ENCODE measurements at regions not wholly inside any gene's neighbourhood (a gene's known extent, or its start where the extent isn't known, plus 50 kb on each side); places are given as distances from the start of the nearest gene placed in this dataset.

DNA sequence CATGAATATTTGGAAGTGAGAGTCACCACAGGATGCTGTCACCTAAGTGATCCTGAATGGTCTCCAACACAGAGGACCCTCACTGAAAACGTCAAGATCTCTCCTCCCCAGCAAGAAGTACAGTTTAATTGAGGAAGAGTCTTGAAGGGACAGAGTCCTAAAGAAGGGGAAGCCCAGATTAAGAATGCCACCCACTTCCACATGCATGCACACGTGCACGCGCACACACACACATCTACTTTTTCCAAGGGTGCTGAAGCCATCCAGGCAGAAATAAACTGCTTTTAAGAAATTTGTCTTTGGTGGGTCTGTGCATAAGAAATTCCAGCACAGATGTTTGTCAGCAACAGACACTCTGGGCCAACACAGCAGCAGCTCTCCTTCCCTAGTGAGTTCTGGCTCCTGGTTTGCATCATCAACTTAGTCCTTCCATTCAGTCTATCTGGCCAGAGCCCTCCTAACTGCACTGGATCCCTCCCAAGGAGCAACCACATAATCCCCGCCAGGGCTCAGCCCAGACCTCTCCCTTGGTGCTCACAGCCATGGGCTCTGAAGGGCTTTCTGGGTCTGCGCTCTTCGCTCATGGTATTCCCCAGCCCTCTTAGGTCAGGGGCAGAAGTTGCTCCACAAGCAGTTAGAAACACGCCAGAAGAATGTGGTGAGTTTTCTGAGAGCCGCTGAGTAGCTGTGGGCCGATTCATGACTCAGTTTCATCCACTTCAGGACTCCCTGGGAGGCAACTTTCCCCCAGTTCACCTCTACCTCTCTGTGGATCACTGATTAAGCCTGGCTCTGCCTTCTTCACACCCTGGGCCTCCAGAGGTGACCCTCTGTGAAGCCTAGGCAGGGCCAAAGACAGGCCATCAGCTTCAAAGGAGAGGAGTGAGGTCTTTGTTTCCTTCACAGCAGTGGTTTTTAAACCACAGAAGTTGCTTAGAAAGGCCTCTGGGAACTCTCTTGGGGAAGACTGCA lies 132.6 kb upstream of the LIPC start:
- no peak overlapping the region; the same call in 1 of the 2 replicates for H3K27ac ChIP-seq (ENCODE audit: control insufficient read depth, insufficient read depth)
- ChIA-PET POLR2A (no interaction called here), RAD21 (ENCODE audit: unreplicated experiment) (interaction anchor here (0.6 kb wide), 1 partner anchor 217 kb away, joined by 3 read pairs; no protein-coding TSS in a partner anchor), CTCF (no interaction called here), SMC1A (ENCODE audit: uncharacterized antibody, unreplicated experiment) (interaction anchor here (0.8 kb wide), 1 partner anchor 30 kb away, joined by 3 read pairs; no protein-coding TSS in a partner anchor)
- peak overlapping the region; percentile 6; the same call in 1 of the 2 replicates for H2AFZ ChIP-seq (ENCODE audit: control insufficient read depth, low read depth, low read length)
- intact Hi-C loops (cut with micrococcal nuclease; ENCODE audit: unreplicated experiment) (no loop called here), in situ Hi-C loops (cut with MboI) (no loop called here)
- 54% methylated on average over 10 of the region's 10 CpGs for WGBS (ENCODE audit: insufficient coverage, insufficient replicate concordance, low lambda C conversion rate, missing lambda C conversion rate)
- DNase-seq (ENCODE audit: low read depth, low spot score) (peak; percentile 17), FAIRE-seq (no peak), ATAC-seq (no peak)
- H4K20me1 ChIP-seq (ENCODE audit: control insufficient read depth, insufficient read depth): no peaks in the 10 kb centered on the region
- no peaks in the 10 kb centered on the region for H3K27me3 ChIP-seq (replicated peaks in 1 of 2; ENCODE audit: control insufficient read depth in 2 of 2, insufficient read depth in 2 of 2, low read length in 1 of 2)
- H3K9ac ChIP-seq (ENCODE audit: control insufficient read depth, insufficient read depth, low read length): no peak overlapping the region
- H3K4me2 ChIP-seq (ENCODE audit: control insufficient read depth, insufficient read depth): no peak overlapping the region
- BruUV-seq (replicated peaks): no TSS peak
- H3K9me3 ChIP-seq (replicated peaks; ENCODE audit: control insufficient read depth, insufficient read depth, low read length): peaks cover 11% of the 10 kb centered on the region
- TF ChIP-seq RUNX3 (IDR thresholded peaks at IDR 0.05; ENCODE audit: low read length) (peak; percentile 29; the same call in 1 of the 2 replicates), IKZF1 (conservative IDR thresholded peaks at IDR 0.05) (0 out of 2 replicates have a peak, but pooled peaks have one; percentile 16), MEF2B (IDR thresholded peaks at IDR 0.05; ENCODE audit: partially characterized antibody, poor library complexity, severe bottlenecking) (peak; percentile 37), SMAD1 (IDR thresholded peaks at IDR 0.05; ENCODE audit: low read depth, partially characterized antibody) (no peak)
- no peaks in the 10 kb centered on the region for H3K36me3 ChIP-seq (ENCODE audit: control insufficient read depth in 2 of 2, insufficient read depth in 2 of 2, low read length in 1 of 2)
- no peaks in the 10 kb centered on the region for H3K79me2 ChIP-seq (ENCODE audit: control insufficient read depth, insufficient read depth, low read length)
- H3K4me3 ChIP-seq: no peak overlapping the region
- no peaks in the 10 kb centered on the region; the same call in 1 of the 2 replicates for H3K4me1 ChIP-seq (ENCODE audit: control insufficient read depth, insufficient read depth, low read length)

DNA sequence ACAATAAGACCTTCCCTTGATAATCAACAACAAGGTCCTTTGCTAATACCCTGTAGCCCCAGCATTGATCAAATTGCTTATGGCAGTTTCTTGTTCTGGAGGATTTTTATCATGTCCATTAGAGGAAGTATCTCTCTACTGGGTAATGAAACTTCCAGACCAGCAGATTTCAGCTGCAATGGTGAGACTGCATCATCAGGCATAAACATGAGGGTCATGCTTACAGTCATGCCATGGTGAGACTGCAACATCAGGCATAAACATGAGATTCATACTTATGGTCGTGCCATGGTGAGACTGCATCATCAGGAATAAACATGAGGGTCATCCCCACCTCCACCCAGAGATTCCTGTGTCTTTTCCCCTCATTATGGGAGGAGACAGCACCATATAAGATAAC lies 129.0 kb upstream of the LIPC start:
- in situ Hi-C loops (cut with MboI) (no loop called here), intact Hi-C loops (cut with micrococcal nuclease; ENCODE audit: unreplicated experiment) (no loop called here)
- Histone ChIP-seq H3K36me3 (ENCODE audit: control insufficient read depth in 2 of 2, insufficient read depth in 2 of 2, low read length in 1 of 2) (no peaks in the 10 kb centered on the region), H3K4me2 (ENCODE audit: control insufficient read depth, insufficient read depth) (no peak overlapping the region), H4K20me1 (ENCODE audit: control insufficient read depth, insufficient read depth) (no peaks in the 10 kb centered on the region), H2AFZ (ENCODE audit: control insufficient read depth, low read depth, low read length) (no peak overlapping the region), H3K4me1 (ENCODE audit: control insufficient read depth, insufficient read depth, low read length) (no peaks in the 10 kb centered on the region), H3K4me3 (no peak overlapping the region), H3K27ac (ENCODE audit: control insufficient read depth, insufficient read depth) (no peak overlapping the region), H3K9ac (ENCODE audit: control insufficient read depth, insufficient read depth, low read length) (no peak overlapping the region), H3K79me2 (ENCODE audit: control insufficient read depth, insufficient read depth, low read length) (no peaks in the 10 kb centered on the region), H3K27me3 (replicated peaks in 1 of 2; ENCODE audit: control insufficient read depth in 2 of 2, insufficient read depth in 2 of 2, low read length in 1 of 2) (no peaks in the 10 kb centered on the region), H3K9me3 (replicated peaks; ENCODE audit: control insufficient read depth, insufficient read depth, low read length) (peaks cover 9% of the 10 kb centered on the region; the same call in 2 of the 3 replicates)
- no peak for DNase-seq (ENCODE audit: low read depth, low spot score)
- ChIA-PET CTCF (interaction anchor here (1.0 to 1.1 kb wide), 3 partner anchors 12 to 75 kb away, joined by 3 read pairs; no protein-coding TSS in a partner anchor), SMC1A (ENCODE audit: uncharacterized antibody, unreplicated experiment) (interaction anchor here (2.6 kb wide), 1 partner anchor 11 kb away, joined by 8 read pairs; no protein-coding TSS in a partner anchor), RAD21 (ENCODE audit: unreplicated experiment) (no interaction called here), POLR2A (no interaction called here)
- no peak for ATAC-seq
- 0% methylated on average over 1 of the region's 1 CpG for WGBS (ENCODE audit: insufficient coverage, insufficient replicate concordance, low lambda C conversion rate, missing lambda C conversion rate)
- no peak for FAIRE-seq
- BruUV-seq (replicated peaks): no TSS peak
- TF ChIP-seq RB1 (IDR thresholded peaks at IDR 0.05; ENCODE audit: borderline replicate concordance): no peak
- TF ChIP-seq SUZ12 (IDR thresholded peaks at IDR 0.05; ENCODE audit: unreplicated experiment): no peak
- TF ChIP-seq NFIC (IDR thresholded peaks at IDR 0.05; ENCODE audit: low read depth, low read length): no peak
- TF ChIP-seq MTA3 (IDR thresholded peaks at IDR 0.05; ENCODE audit: borderline replicate concordance, low read length): no peak
- TF ChIP-seq ETV6 (conservative IDR thresholded peaks at IDR 0.05 in 1 of 2, IDR thresholded peaks at IDR 0.05 in 1 of 2; ENCODE audit: borderline replicate concordance in 1 of 2, low read depth in 1 of 2): no peak
- TF ChIP-seq ATF7 (IDR thresholded peaks at IDR 0.05; ENCODE audit: low read depth): no peak
- TF ChIP-seq, protein P1, sequence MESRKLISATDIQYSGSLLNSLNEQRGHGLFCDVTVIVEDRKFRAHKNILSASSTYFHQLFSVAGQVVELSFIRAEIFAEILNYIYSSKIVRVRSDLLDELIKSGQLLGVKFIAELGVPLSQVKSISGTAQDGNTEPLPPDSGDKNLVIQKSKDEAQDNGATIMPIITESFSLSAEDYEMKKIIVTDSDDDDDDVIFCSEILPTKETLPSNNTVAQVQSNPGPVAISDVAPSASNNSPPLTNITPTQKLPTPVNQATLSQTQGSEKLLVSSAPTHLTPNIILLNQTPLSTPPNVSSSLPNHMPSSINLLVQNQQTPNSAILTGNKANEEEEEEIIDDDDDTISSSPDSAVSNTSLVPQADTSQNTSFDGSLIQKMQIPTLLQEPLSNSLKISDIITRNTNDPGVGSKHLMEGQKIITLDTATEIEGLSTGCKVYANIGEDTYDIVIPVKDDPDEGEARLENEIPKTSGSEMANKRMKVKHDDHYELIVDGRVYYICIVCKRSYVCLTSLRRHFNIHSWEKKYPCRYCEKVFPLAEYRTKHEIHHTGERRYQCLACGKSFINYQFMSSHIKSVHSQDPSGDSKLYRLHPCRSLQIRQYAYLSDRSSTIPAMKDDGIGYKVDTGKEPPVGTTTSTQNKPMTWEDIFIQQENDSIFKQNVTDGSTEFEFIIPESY (IDR thresholded peaks at IDR 0.05): no peak
- no peak for TF ChIP-seq POLR2AphosphoS5 (IDR thresholded peaks at IDR 0.05; ENCODE audit: low read length)
- no peak for TF ChIP-seq SMARCA5 (IDR thresholded peaks at IDR 0.05)
- no peak for TF ChIP-seq ZNF622 (IDR thresholded peaks at IDR 0.05)
